IMR-90 (cell line): ENCODE measurements at regions not wholly inside any gene's neighbourhood (a gene's known extent, or its start where the extent isn't known, plus 50 kb on each side); places are given as distances from the start of the nearest gene placed in this dataset.

Experiments
- ATAC-seq: fragments of 200-7000 bp; cut with Tn5 transposase; 2 replicates; pipeline ENCODE4 v1.9.1; 2020; ENCODE audit warnings: low read depth, mild to moderate bottlenecking, moderate library complexity
- BruUV-seq: library from RNA; stranded (reverse); fragments of 400-500 nt; replicated peaks from 2 replicates; lab custom pipeline; 2021; lab: Mats Ljungman, UMichigan
- CTCF ChIA-PET: fragments of 300-600 bp; formaldehyde crosslinking; extraction: SDS; loops from one replicate; lab custom pipeline; 2021; ENCODE audit warnings: antibody characterized with exemption; lab: Yijun Ruan, JAX
- POLR2A ChIA-PET: fragments of 300-600 bp; sonication (Branson Sonifier 250); formaldehyde crosslinking; loops from one replicate; lab custom pipeline; 2022; ENCODE audit warnings: antibody characterized with exemption; ENCODE audit not compliant: unreplicated experiment; lab: Charles Lee
- DNase-seq: peaks from one replicate; pipeline ENCODE4 v3.0.0; 2013
- H2AFZ ChIP-seq: replicated peaks from 2 replicates; pipeline ENCODE3; 2013; ENCODE audit warnings: low read length, mild to moderate bottlenecking; ENCODE audit not compliant: poor library complexity
- H2AK5ac ChIP-seq: 2 replicates; pipeline ENCODE4 v1.6.1; 2013; ENCODE audit warnings: low read depth, low read length, inconsistent platforms
- H2AK9ac ChIP-seq: replicated peaks from 2 replicates; pipeline ENCODE3; 2013; ENCODE audit warnings: mild to moderate bottlenecking, low read depth, low read length, moderate library complexity; ENCODE audit not compliant: poor library complexity
- H2BK120ac ChIP-seq: 2 replicates; pipeline ENCODE4 v1.6.1; 2013; ENCODE audit warnings: low read depth, low read length, inconsistent platforms
- H2BK15ac ChIP-seq: 3 replicates; pipeline ENCODE4 v1.6.1; 2013; ENCODE audit warnings: low read depth, low read length, inconsistent platforms
- H2BK20ac ChIP-seq: 2 replicates; pipeline ENCODE4 v1.6.1; 2013; ENCODE audit warnings: low read depth, mild to moderate bottlenecking, inconsistent platforms, low read length, moderate library complexity
- H2BK5ac ChIP-seq: 2 replicates; pipeline ENCODE4 v1.6.1; 2013; ENCODE audit warnings: mild to moderate bottlenecking, low read depth, low read length, inconsistent platforms; ENCODE audit not compliant: poor library complexity, severe bottlenecking
- H3K14ac ChIP-seq: replicated peaks from 2 replicates; pipeline ENCODE4 v1.6.1; 2013; ENCODE audit warnings: low read depth, low read length, inconsistent platforms
- H3K18ac ChIP-seq: 2 replicates; pipeline ENCODE4 v1.6.1; 2013; ENCODE audit warnings: low read depth, low read length, control low read depth
- H3K23ac ChIP-seq: 2 replicates; pipeline ENCODE4 v1.6.1; 2013; ENCODE audit warnings: low read depth, low read length, inconsistent platforms
- H3K27ac ChIP-seq: 2 replicates; pipeline ENCODE4 v1.5.1; 2013; ENCODE audit warnings: mild to moderate bottlenecking, control low read depth, low read length; ENCODE audit not compliant: insufficient read depth
- H3K27me3 ChIP-seq: 2 replicates; pipeline ENCODE4 v1.6.1; 2013; ENCODE audit warnings: low read length; ENCODE audit not compliant: control insufficient read depth, insufficient read depth
- H3K36me3 ChIP-seq: 2 replicates; pipeline ENCODE4 v1.6.1; 2013; ENCODE audit warnings: low read length, mixed read lengths; ENCODE audit not compliant: control insufficient read depth, insufficient read depth
- H3K4ac ChIP-seq: 2 replicates; pipeline ENCODE4 v1.6.1; 2013; ENCODE audit warnings: low read depth, low read length, inconsistent platforms
- H3K4me1 ChIP-seq: 2 replicates; pipeline ENCODE4 v1.6.1; 2013; ENCODE audit warnings: low read length, mixed read lengths; ENCODE audit not compliant: control insufficient read depth, insufficient read depth
- H3K4me2 ChIP-seq: 2 replicates; pipeline ENCODE4 v1.6.1; 2013; ENCODE audit warnings: low read depth, mild to moderate bottlenecking, control low read depth, low read length, moderate library complexity
- H3K4me3 ChIP-seq: 2 replicates; pipeline ENCODE4 v1.5.1; 2013; ENCODE audit warnings: low read depth, mild to moderate bottlenecking, control low read depth, low read length, moderate library complexity; ENCODE audit not compliant: insufficient read depth
- H3K56ac ChIP-seq: 2 replicates; pipeline ENCODE4 v1.6.1; 2013; ENCODE audit warnings: low read length, inconsistent platforms; ENCODE audit not compliant: insufficient read depth; ENCODE audit errors: extremely low read depth
- H3K79me1 ChIP-seq, 2 experiments: 2 replicates each; pipeline ENCODE4 v1.6.1; 2013; ENCODE audit warnings: low read length in 2 of 2, inconsistent platforms in 1 of 2, low read depth in 1 of 2
- H3K9ac ChIP-seq: 2 replicates; pipeline ENCODE4 v1.6.1; 2013; ENCODE audit warnings: low read depth, low read length, control low read depth
- H3K9me1 ChIP-seq: 2 replicates; pipeline ENCODE4 v1.6.1; 2013; ENCODE audit warnings: low read length, inconsistent platforms; ENCODE audit not compliant: insufficient read depth
- H3K9me3 ChIP-seq: 2 replicates; pipeline ENCODE4 v1.6.1; 2013; ENCODE audit warnings: low read length; ENCODE audit not compliant: control insufficient read depth, insufficient read depth
- H4K20me1 ChIP-seq: 2 replicates; pipeline ENCODE4 v1.6.1; 2013; ENCODE audit warnings: low read length, inconsistent platforms; ENCODE audit not compliant: insufficient read depth
- H4K5ac ChIP-seq: 2 replicates; pipeline ENCODE4 v1.6.1; 2013; ENCODE audit warnings: mild to moderate bottlenecking, low read depth, low read length, control low read depth
- H4K8ac ChIP-seq, 2 experiments: 2 replicates each; pipeline ENCODE4 v1.6.1; 2013; ENCODE audit warnings: low read depth in 2 of 2, low read length in 2 of 2, control low read depth in 1 of 2, inconsistent platforms in 1 of 2
- H4K91ac ChIP-seq: 2 replicates; pipeline ENCODE4 v1.6.1; 2013; ENCODE audit warnings: low read depth, low read length, inconsistent platforms; ENCODE audit not compliant: insufficient read depth
- BHLHE40 ChIP-seq: fragments of 150-350 bp; IDR thresholded peaks from 2 replicates; pipeline ENCODE4 v1.6.1; 2016; ENCODE audit warnings: mild to moderate bottlenecking, low read depth, low read length
- CEBPB ChIP-seq: IDR thresholded peaks from 2 replicates; pipeline ENCODE4 v1.6.1; 2012; ENCODE audit warnings: low read depth, low read length, improper control_type of control experiment
- CHD1 ChIP-seq: IDR thresholded peaks from 2 replicates; pipeline ENCODE4 v1.6.1; 2012; ENCODE audit warnings: low read depth, low read length, improper control_type of control experiment
- FOS ChIP-seq: fragments of 150-350 bp; IDR thresholded peaks from 2 replicates; pipeline ENCODE4 v1.6.1; 2016; ENCODE audit warnings: low read depth, low read length
- MAFK ChIP-seq: IDR thresholded peaks from 2 replicates; pipeline ENCODE4 v1.6.1; 2012; ENCODE audit warnings: low read depth, low read length, improper control_type of control experiment
- MAZ ChIP-seq: IDR thresholded peaks from 2 replicates; pipeline ENCODE4 v1.6.1; 2012; ENCODE audit warnings: low read depth, mild to moderate bottlenecking, low read length, improper control_type of control experiment, moderate library complexity, borderline replicate concordance
- MXI1 ChIP-seq: IDR thresholded peaks from 2 replicates; pipeline ENCODE4 v1.6.1; 2012; ENCODE audit warnings: low read depth, mild to moderate bottlenecking, low read length, moderate library complexity, borderline replicate concordance
- NFE2L2 ChIP-seq: fragments of 150-350 bp; IDR thresholded peaks from 2 replicates; pipeline ENCODE4 v1.6.1; 2016; ENCODE audit warnings: low read depth, mild to moderate bottlenecking, low read length
- POLR2A ChIP-seq: IDR thresholded peaks from 2 replicates; pipeline ENCODE4 v1.6.1; 2012; ENCODE audit warnings: mild to moderate bottlenecking, low read depth, low read length
- RAD21 ChIP-seq: IDR thresholded peaks from 2 replicates; pipeline ENCODE4 v1.6.1; 2012; ENCODE audit warnings: low read length, improper control_type of control experiment
- RCOR1 ChIP-seq: IDR thresholded peaks from 2 replicates; pipeline ENCODE4 v1.6.1; 2012; ENCODE audit warnings: mild to moderate bottlenecking, low read length, improper control_type of control experiment; ENCODE audit not compliant: insufficient replicate concordance
- RFX5 ChIP-seq: IDR thresholded peaks from 2 replicates; pipeline ENCODE4 v1.8.0; 2012; ENCODE audit warnings: low read depth, mild to moderate bottlenecking, low read length, moderate library complexity
- SMC3 ChIP-seq: fragments of 150-350 bp; IDR thresholded peaks from 2 replicates; pipeline ENCODE4 v1.6.1; 2016; ENCODE audit warnings: low read depth, mild to moderate bottlenecking, antibody characterized with exemption, low read length, moderate library complexity
- WGBS, 2 experiments: methylation state at CpG; one replicate each; pipeline versions ENCODE4 v1.1.5 to v1.1.7; 2013; ENCODE audit warnings: missing lambda C conversion rate in 2 of 2; ENCODE audit not compliant: insufficient read length in 1 of 2; ENCODE audit errors: extremely low coverage in 2 of 2; 5-methylcytosine and 5-hydroxymethylcytosine counted together
- dilution Hi-C: fragments of 300-500 bp; cut with HindIII; formaldehyde crosslinking; loops from one replicate; pipeline ENCODE4 v1.14.3; 2018; ENCODE audit warnings: low sequenced_read_pairs; ENCODE audit not compliant: unreplicated experiment
- in situ Hi-C: fragments of 300-500 bp; cut with MboI; formaldehyde crosslinking; loops from 3 replicates; pipeline ENCODE4 v1.14.3; 2019; ENCODE audit warnings: low sequenced_read_pairs, inconsistent platforms, mixed read lengths
- intact Hi-C: fragments of 100-400 bp; cut with micrococcal nuclease; formaldehyde crosslinking; loops from 2 replicates; pipeline ENCODE4 v1.10.0; 2022
- TF ChIP-seq, protein P1 (sequence below): fragments of 150-350 bp; IDR thresholded peaks from 2 replicates; pipeline ENCODE4 v1.6.1; 2017; ENCODE audit warnings: mild to moderate bottlenecking, antibody characterized with exemption, low read length, low read depth
- TF ChIP-seq, protein P2 (sequence below): fragments of 150-350 bp; IDR thresholded peaks from 2 replicates; pipeline ENCODE4 v1.6.1; 2016; ENCODE audit warnings: low read depth, mild to moderate bottlenecking, low read length, moderate library complexity, borderline replicate concordance
- TF ChIP-seq, protein P3 (sequence below): conservative IDR thresholded peaks from 2 replicates; pipeline ENCODE4 v1.5.1; 2012; ENCODE audit warnings: mild to moderate bottlenecking, low read depth, low read length, improper control_type of control experiment

DNA sequence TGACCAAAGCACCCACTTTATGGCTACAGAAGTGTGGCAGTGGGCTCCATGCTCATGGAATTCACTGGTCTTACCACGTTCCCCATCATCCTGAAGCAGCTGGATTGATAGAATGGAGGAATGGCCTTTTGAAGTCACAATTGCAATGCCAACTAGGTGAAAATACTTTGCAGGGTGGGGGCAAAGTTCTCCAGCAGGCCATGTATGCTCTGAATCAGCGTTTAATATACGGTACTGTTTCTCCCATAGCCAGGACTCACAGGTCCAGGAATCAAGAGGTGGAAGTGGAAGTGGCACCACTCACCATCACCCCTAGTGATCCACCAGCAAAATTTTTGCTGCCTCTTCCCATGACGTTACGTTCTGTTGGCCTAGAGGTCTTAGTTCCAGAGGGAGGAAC is 60.5 kb upstream of the GMDS start:
- H2BK15ac ChIP-seq, result no peak overlapping the region
- no peaks in the 10 kb centered on the region for H3K9me3 ChIP-seq
- H3K27me3 ChIP-seq, result no peaks in the 10 kb centered on the region
- H2BK120ac ChIP-seq, result no peak overlapping the region
- no peak overlapping the region for H3K4me3 ChIP-seq
- no peak for TF ChIP-seq MAFK
- TF ChIP-seq BHLHE40, result no peak
- TF ChIP-seq, protein P1, sequence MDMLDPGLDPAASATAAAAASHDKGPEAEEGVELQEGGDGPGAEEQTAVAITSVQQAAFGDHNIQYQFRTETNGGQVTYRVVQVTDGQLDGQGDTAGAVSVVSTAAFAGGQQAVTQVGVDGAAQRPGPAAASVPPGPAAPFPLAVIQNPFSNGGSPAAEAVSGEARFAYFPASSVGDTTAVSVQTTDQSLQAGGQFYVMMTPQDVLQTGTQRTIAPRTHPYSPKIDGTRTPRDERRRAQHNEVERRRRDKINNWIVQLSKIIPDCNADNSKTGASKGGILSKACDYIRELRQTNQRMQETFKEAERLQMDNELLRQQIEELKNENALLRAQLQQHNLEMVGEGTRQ, result no peak
- TF ChIP-seq, protein P2, sequence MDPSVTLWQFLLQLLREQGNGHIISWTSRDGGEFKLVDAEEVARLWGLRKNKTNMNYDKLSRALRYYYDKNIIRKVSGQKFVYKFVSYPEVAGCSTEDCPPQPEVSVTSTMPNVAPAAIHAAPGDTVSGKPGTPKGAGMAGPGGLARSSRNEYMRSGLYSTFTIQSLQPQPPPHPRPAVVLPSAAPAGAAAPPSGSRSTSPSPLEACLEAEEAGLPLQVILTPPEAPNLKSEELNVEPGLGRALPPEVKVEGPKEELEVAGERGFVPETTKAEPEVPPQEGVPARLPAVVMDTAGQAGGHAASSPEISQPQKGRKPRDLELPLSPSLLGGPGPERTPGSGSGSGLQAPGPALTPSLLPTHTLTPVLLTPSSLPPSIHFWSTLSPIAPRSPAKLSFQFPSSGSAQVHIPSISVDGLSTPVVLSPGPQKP, result no peak
- no peak for TF ChIP-seq FOS
- TF ChIP-seq NFE2L2, result no peak
- TF ChIP-seq RFX5, result no peak
- TF ChIP-seq RCOR1, result no peak
- no peak for TF ChIP-seq POLR2A
- TF ChIP-seq, protein P3, sequence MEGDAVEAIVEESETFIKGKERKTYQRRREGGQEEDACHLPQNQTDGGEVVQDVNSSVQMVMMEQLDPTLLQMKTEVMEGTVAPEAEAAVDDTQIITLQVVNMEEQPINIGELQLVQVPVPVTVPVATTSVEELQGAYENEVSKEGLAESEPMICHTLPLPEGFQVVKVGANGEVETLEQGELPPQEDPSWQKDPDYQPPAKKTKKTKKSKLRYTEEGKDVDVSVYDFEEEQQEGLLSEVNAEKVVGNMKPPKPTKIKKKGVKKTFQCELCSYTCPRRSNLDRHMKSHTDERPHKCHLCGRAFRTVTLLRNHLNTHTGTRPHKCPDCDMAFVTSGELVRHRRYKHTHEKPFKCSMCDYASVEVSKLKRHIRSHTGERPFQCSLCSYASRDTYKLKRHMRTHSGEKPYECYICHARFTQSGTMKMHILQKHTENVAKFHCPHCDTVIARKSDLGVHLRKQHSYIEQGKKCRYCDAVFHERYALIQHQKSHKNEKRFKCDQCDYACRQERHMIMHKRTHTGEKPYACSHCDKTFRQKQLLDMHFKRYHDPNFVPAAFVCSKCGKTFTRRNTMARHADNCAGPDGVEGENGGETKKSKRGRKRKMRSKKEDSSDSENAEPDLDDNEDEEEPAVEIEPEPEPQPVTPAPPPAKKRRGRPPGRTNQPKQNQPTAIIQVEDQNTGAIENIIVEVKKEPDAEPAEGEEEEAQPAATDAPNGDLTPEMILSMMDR, result no peak
- no peak for TF ChIP-seq RAD21
- no peak for TF ChIP-seq SMC3
- no peak for TF ChIP-seq MXI1
- TF ChIP-seq CHD1, result no peak
- TF ChIP-seq MAZ, result no peak
- no peak for TF ChIP-seq CEBPB
- H3K14ac ChIP-seq, result no peak overlapping the region
- H2BK5ac ChIP-seq, result no peak overlapping the region
- H3K79me1 ChIP-seq, result no peaks in the 10 kb centered on the region
- CTCF ChIA-PET, result no interaction called here
- H3K4me1 ChIP-seq, result no peaks in the 10 kb centered on the region
- in situ Hi-C loops (no loop called here), dilution Hi-C loops (no loop called here), intact Hi-C loops (no loop called here)
- no TSS peak for BruUV-seq
- no peaks in the 10 kb centered on the region for H3K36me3 ChIP-seq
- H4K20me1 ChIP-seq, result no peaks in the 10 kb centered on the region
- H4K8ac ChIP-seq, result no peak overlapping the region
- ATAC-seq (no peak), DNase-seq (no peak)
- H2AK5ac ChIP-seq, result no peak overlapping the region
- 100% methylated on average over 2 of the region's 5 CpGs; no CpG with 5 or more reads in 1 of the 2 experiments for WGBS, 2 experiments
- no peak overlapping the region for H3K56ac ChIP-seq
- no peak overlapping the region for H3K9ac ChIP-seq
- H4K5ac ChIP-seq, result no peak overlapping the region
- H3K27ac ChIP-seq, result no peak overlapping the region
- no peak overlapping the region for H3K23ac ChIP-seq
- H2AK9ac ChIP-seq, result no peak overlapping the region
- no peak overlapping the region for H3K18ac ChIP-seq
- POLR2A ChIA-PET, result no interaction called here
- no peak overlapping the region for H2BK20ac ChIP-seq
- H3K4me2 ChIP-seq, result no peak overlapping the region
- no peak overlapping the region for H2AFZ ChIP-seq
- no peaks in the 10 kb centered on the region for H3K9me1 ChIP-seq
- H3K4ac ChIP-seq, result no peak overlapping the region
- H4K91ac ChIP-seq, result no peak overlapping the region
